NCI-H226 (cell line): ENCODE measurements at regions not wholly inside any gene's neighbourhood (a gene's known extent, or its start where the extent isn't known, plus 50 kb on each side); places are given as distances from the start of the nearest gene placed in this dataset.

ENCODE experiments used
- DNase-seq: peaks from one replicate; pipeline ENCODE4 v3.0.0-alpha.2; 2015

GRCh38 chr4:27368781-27369180 is 508.1 kb downstream of the STIM2 start:
- DNase-seq, result no peak

GRCh38 chr4:27381815-27382214 is 521.2 kb downstream of the STIM2 start:
- no peak for DNase-seq

- DNase-seq, result no peak
Measured at GRCh38 chr4:27387711-27388110, 527.1 kb downstream of the STIM2 start.

- DNase-seq, result peak; percentile 46
Measured at GRCh38 chr4:27397886-27398285, 537.2 kb downstream of the STIM2 start.

- DNase-seq, result no peak
Measured at GRCh38 chr4:27398631-27399310, 538.1 kb downstream of the STIM2 start.

GRCh38 chr4:27407616-27408015 is 547.0 kb downstream of the STIM2 start:
- DNase-seq, result no peak

GRCh38 chr4:27412613-27413012 is 552.0 kb downstream of the STIM2 start:
- peak; percentile 55 for DNase-seq

GRCh38 chr4:27414887-27415731 is 554.5 kb downstream of the STIM2 start:
- no peak for DNase-seq

GRCh38 chr4:27428661-27429060 is 568.0 kb downstream of the STIM2 start:
- DNase-seq, result no peak

- peak; percentile 95 for DNase-seq
Measured at GRCh38 chr4:27429364-27429871, 568.8 kb downstream of the STIM2 start.

- DNase-seq, result peak; percentile 90
Measured at GRCh38 chr4:27442146-27442545, 581.5 kb downstream of the STIM2 start.

- peak; percentile 78 for DNase-seq
Measured at GRCh38 chr4:27442661-27443060, 582.0 kb downstream of the STIM2 start.

GRCh38 chr4:27463816-27464215 is 603.2 kb downstream of the STIM2 start:
- DNase-seq, result peak; percentile 93

- DNase-seq, result no peak
Measured at GRCh38 chr4:27467351-27467750, 606.7 kb downstream of the STIM2 start.

- DNase-seq, result no peak
Measured at GRCh38 chr4:27472364-27472763, 611.7 kb downstream of the STIM2 start.

- DNase-seq, result no peak
Measured at GRCh38 chr4:27474691-27475090, 614.0 kb downstream of the STIM2 start.

- DNase-seq, result no peak
Measured at GRCh38 chr4:27484216-27484615, 623.6 kb downstream of the STIM2 start.

- DNase-seq, result no peak
Measured at GRCh38 chr4:27490315-27490714, 629.7 kb downstream of the STIM2 start.

GRCh38 chr4:27490766-27491165 is 630.1 kb downstream of the STIM2 start:
- DNase-seq, result no peak

- no peak for DNase-seq
Measured at GRCh38 chr4:27506401-27506800, 645.8 kb downstream of the STIM2 start.

- DNase-seq, result peak; percentile 86
Measured at GRCh38 chr4:27514711-27515110, 654.1 kb downstream of the STIM2 start.

- peak; percentile 68 for DNase-seq
Measured at GRCh38 chr4:27515140-27515539, 654.5 kb downstream of the STIM2 start.

GRCh38 chr4:27518876-27519275 is 658.2 kb downstream of the STIM2 start:
- peak; percentile 32 for DNase-seq

GRCh38 chr4:27524224-27524623 is 663.6 kb downstream of the STIM2 start:
- DNase-seq, result peak; percentile 30
